ENCODE measurements at regions not wholly inside any gene's neighbourhood (a gene's known extent, or its start where the extent isn't known, plus 50 kb on each side); places are given as distances from the start of the nearest gene placed in this dataset.

GRCh38 chr4:173835903-173836302 lies 305.9 kb upstream of the HAND2 start:
- DNase-seq = no peak

DNA sequence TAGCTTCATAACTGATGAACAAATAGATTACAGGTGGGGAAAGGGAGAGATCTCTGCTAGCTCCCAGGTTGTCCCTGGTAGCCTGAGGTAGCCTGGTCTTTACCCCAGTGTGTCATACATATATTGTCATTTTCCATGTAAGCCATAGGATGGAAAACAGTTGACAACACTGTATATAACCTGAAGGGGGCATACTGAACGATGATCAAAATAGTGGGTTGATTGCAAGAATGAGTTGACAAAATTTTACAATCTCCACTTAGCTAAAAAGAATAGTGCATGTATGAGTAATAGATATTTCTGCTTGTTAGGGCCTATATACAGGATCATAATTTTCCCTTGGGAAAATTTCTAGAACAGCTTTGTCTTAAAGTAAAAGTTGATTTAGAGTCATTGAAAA lies 304.1 kb upstream of the HAND2 start:
- DNase-seq = no peak

DNA sequence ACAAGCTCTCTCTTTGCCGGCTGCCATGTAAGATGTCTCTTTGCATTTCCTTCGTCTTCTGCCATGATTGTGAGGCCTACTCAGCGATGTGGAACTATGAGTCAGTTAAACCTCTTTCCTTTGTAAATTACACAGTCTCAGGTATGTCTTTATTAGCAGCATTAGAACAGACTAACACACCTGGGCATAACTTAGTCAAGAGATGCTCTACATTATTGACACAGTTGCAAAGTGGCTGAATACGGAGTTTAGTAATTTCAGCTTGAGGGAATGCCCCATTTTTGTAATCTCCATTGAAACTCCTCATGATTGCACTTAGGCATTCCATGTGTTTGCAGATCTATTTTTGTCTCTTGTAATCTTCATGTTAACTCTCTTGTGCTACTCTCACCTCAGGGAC lies 299.5 kb upstream of the HAND2 start:
- DNase-seq = no peak

DNA sequence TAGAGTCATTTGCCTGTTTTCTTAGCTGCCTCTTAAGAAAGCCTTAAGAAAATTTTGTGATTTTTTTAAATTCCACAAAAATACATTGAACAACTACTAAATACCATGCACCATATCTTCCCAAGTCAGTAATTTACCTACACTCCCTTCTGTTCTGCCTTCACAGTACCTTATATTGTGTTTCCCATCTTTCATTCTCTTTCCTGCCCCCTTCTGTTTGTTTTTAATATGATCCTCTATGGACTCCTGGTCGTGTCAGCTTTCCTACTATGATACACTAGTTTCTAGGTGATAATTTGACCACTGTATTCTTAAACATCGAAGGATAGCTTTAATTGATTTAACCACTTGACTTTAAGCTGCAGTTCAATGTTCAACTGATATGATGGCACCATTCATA lies 297.7 kb upstream of the HAND2 start:
- no peak for DNase-seq

DNA sequence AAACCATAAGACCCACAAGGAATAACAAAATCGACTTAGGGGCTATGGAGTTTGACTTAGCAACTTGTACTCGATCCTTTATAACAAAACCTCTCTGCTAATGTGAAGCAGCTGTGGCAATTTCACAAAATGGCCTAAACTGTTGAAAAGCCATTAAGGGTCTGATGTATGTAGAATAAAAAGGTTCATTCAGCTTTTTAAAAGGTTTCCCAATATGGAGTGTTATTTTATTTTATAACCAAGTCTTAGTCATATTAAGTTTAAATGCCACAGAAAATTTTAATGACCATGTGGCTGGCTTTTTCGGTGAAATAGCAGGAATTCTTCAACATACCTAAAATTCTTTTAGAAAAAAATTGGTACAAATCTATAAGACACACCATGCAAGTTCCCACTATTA lies 291.8 kb upstream of the HAND2 start:
- DNase-seq = no peak

DNA sequence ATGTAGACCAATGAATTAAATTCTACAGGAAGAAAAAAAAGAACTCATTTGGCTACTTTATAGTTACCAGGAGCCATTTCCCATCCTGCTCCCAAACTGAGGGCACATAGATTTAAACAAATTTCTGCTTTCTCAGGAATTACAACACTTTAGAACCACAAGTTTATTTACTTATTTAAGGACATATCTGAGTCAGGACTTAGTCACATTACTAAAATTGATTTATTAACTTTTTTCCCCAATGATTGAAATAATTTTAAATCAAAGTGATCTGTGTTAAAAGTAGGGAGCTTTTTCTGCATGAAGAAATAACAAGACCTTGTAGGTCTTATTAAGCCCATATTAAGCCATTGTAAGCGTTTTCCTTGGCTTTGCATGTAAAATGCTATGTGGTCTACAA lies 291.0 kb upstream of the HAND2 start:
- DNase-seq = no peak

DNA sequence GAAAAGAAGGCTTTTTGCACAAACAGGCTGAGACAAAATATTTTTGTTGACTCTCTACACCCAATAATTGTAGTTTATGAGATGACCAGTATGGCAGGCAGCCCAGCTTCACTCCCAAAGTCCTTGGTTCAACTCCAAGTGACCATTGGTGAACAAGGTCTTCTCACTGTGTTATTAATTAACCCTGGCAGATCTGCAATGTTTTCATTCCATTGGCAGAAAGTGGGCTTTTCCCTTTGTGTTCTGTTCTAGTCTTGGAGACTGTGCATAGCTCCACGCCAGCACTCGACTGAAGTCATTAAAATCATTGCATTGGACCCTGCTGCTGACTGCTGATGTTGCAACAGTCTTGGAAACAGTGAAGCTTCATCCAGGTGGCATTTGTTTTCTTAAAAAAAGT lies 277.3 kb upstream of the HAND2 start:
- DNase-seq = no peak

- no peak for DNase-seq
Measured at GRCh38 chr4:173805884-173806283, 275.9 kb upstream of the HAND2 start.

DNA sequence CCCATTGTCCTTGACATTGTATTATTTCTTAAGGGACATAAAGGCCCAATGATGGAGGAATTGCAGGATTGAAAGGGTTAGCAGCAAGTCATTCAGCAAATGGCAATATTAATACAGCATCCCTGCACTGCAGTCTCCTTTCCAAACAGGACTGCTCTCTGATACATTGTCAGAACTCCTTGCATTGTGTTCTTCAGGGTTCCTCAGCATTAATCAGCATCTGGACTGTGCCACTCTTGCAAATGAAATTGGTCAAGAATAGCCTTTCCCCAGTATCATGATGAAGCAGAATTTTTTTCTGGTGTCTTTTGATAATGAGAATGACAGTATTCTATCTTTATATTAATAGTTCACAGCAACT lies 272.6 kb upstream of the HAND2 start:
- DNase-seq = no peak

- DNase-seq = no peak
Measured at GRCh38 chr4:173801876-173802661, 272.0 kb upstream of the HAND2 start.

GRCh38 chr4:173801361-173801760 lies 271.3 kb upstream of the HAND2 start:
- DNase-seq = no peak

DNA sequence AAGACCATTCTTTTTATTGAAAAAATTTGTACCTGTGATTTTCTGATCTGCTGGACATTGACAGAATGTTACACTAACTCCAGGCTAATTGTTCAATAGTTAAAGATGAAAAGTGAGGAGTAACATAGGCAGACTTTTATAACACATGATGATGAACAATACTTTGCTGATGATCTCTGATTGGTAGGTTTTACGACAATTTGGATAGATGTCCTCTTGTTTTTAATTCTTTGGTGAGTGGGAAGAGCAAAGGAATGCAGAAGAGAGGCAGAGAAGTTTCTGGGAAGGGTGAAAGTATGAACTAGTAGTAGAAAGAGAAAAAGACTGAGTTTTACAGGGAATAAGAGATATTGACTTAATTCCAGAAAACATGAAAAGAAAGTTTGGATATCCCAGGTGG lies 267.3 kb upstream of the HAND2 start:
- DNase-seq = no peak

DNA sequence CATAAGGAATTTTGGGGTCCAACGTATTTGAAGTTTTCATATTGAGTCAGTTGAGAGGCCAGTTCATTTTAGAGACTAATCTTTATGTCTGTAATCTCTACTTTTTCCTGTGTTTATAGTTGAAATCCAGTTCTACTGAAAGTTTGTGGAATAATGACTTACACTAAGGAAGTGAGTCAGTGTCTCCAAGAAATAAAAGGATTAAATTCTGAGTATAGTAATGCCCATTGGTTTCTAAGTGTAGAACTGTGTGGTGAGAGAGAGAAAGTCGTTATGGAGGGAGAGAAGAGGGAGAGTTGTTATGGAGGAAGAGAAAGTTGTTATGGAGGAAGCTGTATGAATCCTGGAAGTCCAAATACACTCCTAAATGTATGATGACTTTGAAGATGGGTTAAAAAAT lies 264.6 kb upstream of the HAND2 start:
- no peak for DNase-seq

- DNase-seq = no peak
Measured at GRCh38 chr4:173793937-173794510, 264.0 kb upstream of the HAND2 start.

DNA sequence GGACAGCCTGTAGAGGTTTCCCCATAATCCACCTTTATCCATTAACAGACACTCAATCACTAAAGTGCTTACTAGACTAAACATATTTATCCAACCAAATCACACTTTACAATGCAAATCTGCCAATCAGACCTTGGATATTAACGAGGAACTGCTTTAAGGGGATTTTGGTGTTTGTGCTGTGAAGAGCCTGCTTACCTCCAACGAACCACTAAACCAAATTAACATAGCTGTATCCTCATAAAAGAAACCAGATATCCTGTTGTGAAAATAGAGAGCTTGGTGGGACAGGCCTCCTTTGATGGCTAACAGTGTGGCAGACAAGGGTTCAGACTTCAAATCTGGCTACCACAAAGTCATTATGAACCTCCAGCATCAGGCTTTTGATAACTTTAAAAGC lies 252.6 kb upstream of the HAND2 start:
- no peak for DNase-seq

GRCh38 chr4:173777921-173778320 lies 247.9 kb upstream of the HAND2 start:
- no peak for DNase-seq

- no peak for DNase-seq
Measured at GRCh38 chr4:173777421-173777820, 247.4 kb upstream of the HAND2 start.

- no peak for DNase-seq
Measured at GRCh38 chr4:173769568-173769967, 239.5 kb upstream of the HAND2 start.

DNA sequence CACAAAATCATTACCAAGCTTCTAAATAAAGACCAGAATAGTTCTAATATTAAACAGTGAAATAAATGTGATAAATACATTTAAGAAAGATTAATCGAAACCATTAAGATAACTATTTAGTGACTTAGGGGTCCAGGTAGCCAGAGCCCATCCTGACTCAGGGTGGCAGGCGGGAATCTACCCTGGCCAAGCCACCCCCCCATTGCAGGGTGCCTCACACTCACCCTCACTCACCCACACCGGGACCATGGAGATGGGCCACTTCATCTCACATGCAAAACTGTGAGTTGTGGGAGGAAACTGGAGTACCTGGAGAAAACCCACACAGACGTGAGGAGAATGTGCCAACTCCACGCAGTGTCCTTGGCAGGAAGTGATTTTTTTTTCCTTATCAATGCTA lies 237.6 kb upstream of the HAND2 start:
- DNase-seq = no peak

DNA sequence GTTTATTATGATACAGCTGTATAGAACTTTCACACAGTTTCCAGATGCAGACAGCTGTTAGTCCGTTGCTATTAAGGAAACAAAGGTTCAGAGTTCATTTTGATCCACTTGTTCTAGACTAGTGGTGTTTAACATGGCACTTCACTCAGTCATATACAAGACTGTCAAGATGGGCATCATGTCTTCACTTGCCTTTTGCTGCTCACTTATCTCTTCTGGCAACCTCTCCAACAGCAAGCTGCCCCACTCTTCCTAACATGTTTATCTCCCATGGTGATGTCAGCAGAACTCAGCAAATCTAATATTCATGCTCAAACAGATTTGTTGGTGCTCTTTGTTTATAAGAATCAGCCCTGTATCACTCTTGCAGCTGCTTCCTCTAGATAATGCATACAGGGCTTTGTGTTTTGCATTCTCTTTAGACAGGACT lies 236.2 kb upstream of the HAND2 start:
- no peak for DNase-seq

GRCh38 chr4:173765751-173766150 lies 235.7 kb upstream of the HAND2 start:
- DNase-seq = no peak

GRCh38 chr4:173763389-173763788 lies 233.4 kb upstream of the HAND2 start:
- DNase-seq = no peak

DNA sequence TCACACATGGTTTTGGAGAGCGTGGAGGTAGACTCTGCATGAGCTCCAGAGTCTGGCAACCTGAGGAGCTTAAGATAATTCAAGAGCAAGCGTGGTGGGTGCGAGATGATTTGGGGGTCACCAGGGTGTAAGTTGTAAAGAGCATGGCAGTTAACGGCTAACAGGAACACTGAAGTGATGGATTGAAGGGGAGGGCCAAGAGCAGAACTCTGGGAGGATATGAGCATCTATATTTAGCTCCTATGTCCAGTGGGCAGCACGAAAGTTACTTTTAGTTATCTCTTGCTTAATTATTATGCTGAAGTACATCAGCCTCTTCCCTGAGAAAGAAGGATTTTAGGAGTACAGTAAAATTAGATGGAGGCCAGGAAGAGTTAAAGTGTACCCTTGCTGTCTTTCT lies 231.9 kb upstream of the HAND2 start:
- DNase-seq = no peak

- DNase-seq = no peak
Measured at GRCh38 chr4:173761236-173761635, 231.2 kb upstream of the HAND2 start.

GRCh38 chr4:173758132-173758531 lies 228.1 kb upstream of the HAND2 start:
- DNase-seq = no peak
